NCI-H2227 (cell line): ENCODE measurements at regions not wholly inside any gene's neighbourhood (a gene's known extent, or its start where the extent isn't known, plus 50 kb on each side); places are given as distances from the start of the nearest gene placed in this dataset.
A peak's percentile ranks its signal among the peaks of the same experiment; 100 is the strongest.
"Not testable (repeated sequence)": the region's sequence is repeated elsewhere in the genome, so short reads cannot be mapped to it uniquely, and the experiment has no call there.

ENCODE experiments used
- DNase-seq: peaks from one replicate; lab custom pipeline; 2025; ENCODE audit not compliant: unreplicated experiment; lab: John Stamatoyannopoulos, UW

DNA sequence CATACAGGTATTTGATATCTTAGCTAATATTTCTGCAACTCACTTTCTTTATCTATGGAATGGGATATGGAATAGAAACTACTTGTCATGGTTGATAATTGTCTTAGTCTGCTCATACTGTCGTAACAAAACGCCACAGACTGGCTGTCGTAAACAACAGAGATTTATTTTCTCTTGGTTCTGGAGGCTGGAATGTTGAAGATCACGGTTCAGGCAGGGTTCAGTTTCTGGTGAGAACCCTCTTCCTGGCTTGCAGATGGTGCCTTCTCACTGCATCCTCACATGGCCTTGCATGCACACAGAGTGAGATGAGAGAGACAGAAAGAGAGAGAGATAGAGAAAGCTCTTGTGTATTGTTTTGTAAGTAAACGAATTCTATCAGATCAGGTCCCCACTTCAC is 332.7 kb upstream of the MAGI2 start:
- peak; percentile 12 for DNase-seq

DNA sequence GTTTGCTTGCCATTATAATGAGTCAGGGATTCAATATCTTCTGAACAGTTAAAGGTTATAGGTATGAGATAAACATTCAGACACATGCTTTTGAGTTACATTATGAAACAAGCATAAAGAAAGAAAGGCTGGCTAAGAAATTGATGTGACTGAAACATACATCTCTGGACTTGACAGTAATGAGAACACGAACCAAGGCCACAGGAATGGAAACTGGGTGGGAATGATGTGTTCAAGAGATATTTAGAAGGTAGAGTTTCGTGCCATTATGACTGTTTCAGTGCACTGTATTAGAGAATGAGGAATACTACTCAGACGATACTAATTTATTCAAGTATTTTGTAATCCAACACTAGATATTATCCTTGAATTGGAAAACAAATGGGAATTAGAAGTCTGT is 332.1 kb upstream of the MAGI2 start:
- DNase-seq, result peak; percentile 23

DNA sequence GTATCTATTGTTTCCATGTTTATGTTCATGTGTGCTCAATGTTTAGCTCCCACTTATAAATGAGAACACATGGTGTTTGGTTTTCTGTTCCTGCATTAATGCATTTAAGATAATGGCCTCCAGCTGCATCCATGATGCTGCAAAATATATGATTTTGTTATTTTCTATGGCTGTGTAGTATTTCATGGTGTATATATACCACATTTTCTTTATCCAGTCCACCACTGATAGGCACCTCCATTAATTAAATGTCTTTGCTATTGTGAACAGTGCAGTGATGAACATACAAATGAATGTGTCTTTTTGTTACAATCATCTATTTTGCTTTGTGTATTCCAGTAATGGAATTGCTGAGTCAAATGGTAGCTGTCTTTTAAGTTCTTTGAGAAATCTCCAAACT is 329.4 kb upstream of the MAGI2 start:
- DNase-seq, result no peak

DNA sequence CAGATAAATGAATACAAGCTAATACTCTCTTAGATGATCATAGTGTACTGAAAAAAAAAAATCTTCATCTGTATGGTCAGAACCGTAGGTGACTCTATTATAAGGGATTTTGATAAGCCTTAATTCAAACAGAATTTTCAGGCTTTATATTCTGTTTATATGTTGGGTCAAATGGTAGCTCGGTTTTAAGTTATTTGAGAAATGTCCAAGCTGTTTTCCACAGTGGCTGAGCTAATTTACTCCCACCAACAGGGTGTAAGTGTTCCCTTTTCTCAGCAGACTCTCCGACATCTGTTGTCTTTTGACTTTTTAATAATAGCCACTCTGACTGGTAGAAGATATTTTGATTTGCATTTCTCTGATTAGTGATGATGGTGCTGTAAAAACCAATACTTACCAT is 328.8 kb upstream of the MAGI2 start:
- no peak for DNase-seq

DNA sequence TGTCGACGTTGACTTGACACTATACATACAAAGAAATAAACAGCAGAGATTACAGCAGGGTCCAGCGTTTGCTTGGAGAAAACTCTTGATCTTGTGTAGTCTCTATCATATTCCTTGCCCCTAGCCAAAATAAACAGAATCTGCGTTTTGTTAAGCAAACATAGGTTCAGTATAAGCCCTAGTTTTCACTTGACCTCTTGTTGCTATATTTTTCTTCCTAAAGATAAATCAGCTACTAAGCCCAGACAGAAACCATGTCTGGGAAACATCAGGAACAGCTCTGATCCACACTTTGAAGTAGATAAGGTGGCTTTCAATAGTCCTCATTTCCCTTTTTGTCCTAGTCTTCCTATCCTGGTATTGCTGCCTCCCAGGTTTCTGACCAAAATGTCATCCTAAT is 328.2 kb upstream of the MAGI2 start:
- no peak for DNase-seq

DNA sequence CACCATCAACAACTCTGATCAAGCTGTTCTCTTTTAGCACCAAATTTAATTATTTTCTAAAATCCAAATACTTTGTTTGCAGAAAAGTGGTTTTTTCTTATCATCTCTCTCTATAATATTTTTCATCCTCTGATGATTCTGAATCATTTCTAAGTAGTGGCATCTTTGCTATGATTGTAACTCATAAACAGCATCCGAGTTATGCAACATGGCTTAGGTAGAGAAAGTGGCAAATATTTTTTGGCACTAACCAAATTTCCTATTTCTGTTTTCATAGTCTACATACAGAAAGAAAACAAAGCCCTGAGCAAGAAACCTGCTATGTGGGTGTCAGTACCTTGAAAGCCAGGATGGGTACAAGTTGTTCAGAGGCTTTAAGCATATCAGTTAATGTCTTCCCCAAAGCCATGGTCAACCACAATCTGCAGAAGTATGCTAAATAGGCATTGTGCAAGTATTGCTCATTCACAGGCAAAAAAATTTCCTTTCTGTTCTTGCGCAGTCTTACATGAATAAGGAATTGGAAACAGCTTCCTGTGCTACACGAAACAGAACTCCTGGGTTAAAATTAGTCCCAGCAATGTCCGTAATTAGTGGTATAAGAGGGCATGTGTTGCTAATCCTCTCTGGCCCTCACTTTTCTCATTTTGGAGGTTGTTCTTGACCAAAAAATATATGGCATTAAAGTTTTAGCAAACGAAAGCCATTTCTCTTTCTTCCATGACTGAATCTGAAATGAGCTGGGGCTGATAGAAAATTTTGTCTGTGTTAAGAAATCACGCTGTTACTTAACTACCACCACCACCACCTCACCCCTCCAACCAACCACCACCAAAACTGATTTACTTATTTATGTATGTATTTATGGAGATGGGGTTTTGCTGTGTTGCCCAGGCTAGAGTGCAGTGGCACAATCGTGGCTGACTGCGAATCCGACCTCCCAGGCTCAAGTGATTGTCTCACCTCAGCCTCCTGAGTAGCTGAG is 325.6 kb upstream of the MAGI2 start:
- no peak for DNase-seq

DNA sequence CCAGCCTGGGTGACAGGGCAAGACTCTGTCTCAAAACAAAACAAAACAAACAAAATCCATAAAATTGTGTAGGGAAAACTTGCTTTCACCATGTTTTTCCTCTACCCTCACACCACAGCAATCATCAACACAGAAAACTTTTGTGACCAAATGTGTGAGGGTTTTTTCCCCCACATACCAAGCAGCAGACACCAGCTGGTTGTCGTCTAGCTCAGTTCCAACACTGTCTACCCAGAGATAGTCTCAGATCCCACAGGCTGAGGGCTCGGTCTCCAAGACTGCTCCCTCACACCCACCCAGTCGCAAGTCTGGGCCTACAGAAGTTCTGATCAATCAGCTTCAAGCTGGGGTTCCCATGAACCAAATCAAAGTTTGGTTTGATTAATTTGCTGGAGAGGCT is 322.4 kb upstream of the MAGI2 start:
- DNase-seq, result no peak

DNA sequence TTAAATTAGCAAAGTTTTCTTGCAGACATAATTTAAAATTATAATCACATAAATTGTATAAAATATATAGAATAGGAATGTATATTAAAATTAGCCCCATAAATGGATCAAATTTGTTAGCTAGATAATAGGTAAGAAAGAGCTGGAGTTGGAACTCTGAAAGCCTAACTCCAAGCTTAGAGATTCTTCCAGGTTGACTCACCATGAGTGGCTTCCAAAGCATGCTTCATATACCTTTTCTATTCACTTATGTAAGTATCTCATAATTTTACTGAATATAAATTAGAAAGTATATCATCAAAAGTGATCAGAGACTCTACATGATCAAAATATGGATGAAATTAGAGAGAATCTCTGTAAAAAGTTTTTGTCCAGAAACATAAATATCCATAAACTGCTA is 320.7 kb upstream of the MAGI2 start:
- DNase-seq, result no peak

DNA sequence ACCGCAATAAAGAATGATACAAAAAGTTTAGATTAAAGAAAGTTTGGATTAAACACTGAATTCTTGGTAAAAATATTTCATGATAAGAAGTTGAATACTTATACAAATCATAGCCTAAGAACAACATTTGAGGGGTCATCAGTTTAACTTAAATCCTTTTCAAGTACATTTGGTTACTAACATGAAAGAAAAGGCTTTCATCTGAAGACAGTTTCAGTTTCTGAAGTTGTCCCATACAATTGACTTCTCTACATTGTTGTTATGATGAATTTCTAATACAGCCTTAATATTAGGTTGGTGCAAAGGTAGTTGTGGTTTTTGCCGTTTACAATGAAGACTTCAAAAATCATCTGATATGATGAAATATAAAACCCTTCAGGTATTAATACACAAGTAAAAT is 317.5 kb upstream of the MAGI2 start:
- no peak for DNase-seq

DNA sequence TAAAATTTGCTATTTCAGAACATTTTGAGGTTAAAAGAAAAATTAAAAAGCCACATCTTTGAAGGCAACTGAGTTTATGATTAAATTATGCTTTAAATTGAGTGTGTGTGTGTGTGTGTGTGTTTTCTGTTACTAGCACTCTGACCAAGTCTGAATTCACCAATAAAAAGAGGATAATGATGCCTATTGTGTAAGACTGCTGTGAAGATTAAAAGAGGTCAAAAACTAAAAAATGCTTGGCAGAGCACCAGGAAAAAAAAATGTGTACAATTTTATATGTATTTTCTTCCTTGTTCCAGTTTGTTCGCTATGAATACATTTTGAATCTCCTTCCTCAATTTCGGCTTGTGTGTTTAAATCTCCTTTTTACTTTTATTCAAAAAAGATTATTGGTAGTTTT is 316.6 kb upstream of the MAGI2 start:
- peak; percentile 78 for DNase-seq

DNA sequence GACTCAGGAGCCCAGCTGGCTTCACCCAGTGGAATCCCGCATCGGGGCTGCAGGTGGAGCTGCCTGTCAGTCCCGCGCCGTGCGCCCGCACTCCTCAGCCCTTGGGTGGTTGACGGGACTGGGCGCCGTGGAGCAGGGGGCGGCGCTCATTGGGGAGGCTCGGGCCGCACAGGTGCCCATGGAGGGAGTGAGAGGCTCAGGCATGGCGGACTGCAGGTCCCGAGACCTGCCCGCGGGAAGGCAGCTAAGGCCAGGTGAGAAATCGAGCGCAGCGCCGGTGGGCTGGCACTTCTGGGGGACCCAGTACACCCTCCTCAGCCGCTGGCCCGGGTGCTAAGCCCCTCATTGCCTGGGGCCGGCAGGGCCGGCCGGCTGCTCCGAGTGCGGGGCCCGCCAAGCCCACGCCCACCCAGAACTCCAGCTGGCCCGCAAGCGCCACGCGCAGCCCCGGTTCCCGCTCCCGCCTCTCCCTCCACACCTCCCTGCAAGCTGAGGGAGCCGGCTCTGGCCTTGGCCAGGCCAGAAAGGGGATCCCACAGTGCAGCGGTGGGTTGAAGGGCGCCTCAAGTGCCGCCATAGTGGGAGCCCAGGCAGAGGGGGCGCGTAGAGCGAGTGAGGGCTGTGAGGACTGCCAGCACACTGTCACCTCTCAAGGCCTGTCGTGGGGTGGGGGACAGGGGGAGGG is 314.6 kb upstream of the MAGI2 start:
- DNase-seq, result peak; percentile 28

DNA sequence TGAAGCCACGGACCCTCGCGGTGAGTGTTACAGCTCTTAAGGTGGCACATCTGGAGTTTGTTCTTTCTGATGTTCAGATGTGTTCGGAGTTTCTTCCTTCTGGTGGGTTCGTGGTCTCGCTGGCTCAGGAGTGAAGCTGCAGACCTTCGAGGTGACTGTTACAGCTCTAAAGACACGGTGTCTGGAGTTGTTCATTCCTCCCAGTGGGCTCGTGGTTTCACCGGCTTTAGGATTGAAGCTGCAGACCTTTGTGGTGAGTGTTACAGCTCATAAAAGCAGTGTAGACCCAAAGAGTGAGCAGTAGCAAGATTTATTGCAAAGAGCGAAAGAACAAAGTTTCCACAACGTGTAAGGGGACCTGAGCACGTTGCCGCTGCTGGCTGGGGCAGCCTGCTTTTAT is 313.7 kb upstream of the MAGI2 start:
- DNase-seq, result not testable (repeated sequence)

DNA sequence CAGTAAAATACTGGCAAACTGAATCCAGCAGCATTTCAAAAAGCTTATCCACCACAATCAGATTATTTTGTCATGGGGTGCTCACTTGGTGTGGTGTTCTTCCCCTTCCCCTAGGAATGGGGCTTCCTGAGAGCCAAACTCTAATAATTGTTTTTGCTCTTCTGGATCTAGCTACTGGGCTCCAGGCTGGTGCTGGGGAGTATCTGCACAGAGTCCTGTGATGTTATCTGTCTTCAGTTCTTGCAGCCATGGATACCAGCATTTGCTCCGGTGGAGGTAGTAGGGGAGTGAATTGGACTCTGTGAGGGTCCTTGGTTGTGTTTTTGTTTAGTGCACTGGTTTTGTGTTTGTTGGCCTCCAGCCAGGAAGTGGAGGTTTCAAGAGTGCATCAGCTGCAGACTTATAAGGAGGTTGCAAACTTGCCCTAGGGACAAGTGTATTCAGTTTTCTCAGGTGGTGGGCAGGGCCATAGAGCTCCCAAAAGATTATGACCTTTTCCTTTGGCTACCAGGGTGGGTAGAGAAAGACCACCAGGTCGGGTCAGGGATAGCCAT is 308.5 kb upstream of the MAGI2 start:
- DNase-seq, result no peak

DNA sequence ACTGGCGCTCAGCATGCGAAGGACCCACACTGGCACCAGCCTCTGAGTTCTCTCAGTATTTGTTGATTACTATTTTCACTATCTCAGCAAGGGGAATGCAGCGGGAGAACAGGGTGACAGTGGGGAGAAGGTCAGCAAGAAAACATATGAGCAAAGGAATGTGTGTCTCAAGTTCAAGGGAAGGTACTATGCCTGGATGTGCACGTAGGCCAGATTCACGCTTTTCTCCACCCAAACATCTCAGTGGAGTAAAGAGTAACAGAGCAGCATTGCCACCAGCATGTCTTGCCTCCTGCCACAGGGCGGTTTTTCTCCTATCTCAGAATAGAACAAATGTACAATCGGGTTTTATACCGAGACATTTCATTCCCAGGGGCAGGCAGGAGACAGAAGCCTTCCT is 297.5 kb upstream of the MAGI2 start:
- DNase-seq, result not testable (repeated sequence)

DNA sequence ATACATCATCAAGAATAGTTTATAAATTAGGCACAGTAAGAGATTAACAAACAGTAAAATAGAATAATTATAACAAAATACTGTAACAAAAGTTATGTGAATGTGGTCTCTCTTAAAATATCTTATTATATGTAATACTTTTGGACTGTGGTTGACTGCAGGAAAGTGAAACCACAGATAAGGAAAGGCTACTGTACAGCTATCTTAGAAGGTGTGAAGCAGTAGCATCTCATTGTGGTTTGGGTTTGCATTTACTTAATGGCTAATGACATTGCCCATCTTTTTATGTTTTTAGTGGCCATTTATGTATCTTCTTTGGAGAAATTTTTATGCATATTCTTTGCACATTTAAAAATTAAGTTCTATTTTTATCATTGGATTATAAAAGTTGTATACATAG is 296.4 kb upstream of the MAGI2 start:
- DNase-seq, result no peak

DNA sequence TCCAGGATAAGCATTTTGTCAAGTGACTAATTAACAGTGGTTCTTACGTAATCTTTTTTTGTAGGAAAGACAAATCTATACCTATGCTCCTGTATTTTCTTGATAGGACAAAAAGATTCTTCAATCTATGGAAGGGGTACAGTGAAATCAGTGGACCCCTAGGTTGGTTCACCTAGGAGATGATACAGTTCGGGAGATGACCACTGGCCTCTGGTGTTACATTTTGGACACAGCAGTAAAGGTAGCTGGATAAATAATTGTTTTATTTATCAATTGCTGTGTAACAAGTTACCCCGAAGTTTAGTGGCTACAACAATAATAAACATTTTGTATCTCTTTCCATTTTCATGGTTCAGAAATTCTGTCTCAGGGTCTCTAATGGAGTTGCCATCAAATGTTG is 288.2 kb upstream of the MAGI2 start:
- DNase-seq, result no peak

DNA sequence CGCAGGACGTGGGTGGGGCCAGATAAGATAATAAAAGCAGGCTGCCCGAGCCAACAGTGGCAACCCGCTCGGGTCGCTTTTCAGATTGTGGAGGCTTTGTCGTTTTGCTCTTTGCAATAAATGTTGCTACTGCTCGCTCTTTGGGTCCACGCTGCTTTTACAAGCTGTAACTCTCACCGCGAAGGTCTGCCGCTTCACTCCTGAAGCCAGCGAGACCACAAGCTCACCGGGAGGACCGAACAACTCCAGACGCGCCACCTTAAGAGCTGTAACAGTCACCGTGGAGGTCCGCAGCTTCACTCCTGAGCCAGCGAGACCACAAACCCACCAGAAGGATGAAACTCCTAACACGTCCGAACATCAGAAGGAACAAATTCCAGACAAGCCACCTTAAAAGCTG is 286.6 kb upstream of the MAGI2 start:
- no peak for DNase-seq

DNA sequence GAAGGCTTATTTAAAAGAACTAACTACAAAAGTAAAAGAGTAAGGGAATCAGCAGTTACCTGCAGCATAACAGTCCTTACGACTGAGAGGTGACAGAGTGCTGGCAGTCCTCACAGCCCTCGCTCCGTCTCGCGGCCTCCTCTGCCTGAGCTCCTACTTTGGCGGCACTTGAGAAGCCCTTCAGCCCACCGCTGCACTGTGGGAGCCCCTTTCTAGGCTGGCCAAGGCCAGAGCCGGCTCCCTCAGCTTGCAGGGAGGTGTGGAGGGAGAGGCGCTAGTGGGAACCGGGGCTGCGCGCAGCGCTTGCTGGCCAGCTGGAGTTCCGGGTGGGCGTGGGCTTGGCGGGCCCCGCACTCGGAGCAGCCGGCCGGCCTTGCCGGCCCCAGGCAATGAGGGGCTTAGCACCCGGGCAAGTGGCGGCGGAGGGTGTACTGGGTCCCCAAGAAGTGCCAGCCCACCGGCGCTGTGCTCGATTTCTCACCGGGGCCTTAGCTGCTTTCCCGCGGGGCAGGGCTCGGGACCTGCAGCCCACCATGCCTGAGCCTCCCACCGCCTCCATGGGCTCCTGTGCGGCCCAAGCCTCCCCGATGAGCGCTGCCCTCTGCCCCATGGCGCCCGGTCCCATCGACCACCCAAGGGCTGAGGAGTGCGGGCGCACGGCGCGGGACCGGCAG is 285.7 kb upstream of the MAGI2 start:
- not testable (repeated sequence) for DNase-seq

DNA sequence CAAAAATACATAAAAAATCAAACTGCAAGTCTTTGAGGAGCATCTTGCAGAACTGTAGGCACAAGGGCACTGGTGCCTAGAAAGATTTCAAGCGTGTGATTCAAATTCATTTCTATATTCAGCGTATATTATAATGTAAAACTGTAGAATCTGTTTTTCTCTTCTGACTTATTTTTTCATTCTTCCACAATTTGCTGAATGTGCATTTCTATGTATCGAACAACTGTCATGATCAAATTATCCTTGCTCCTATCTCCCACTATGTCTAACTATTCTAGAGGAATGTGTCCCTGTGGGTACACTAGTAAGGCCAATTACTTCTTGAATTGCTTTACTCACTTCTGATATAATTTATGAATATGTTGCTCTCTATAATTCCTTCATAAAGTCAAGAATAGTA is 283.0 kb upstream of the MAGI2 start:
- no peak for DNase-seq

DNA sequence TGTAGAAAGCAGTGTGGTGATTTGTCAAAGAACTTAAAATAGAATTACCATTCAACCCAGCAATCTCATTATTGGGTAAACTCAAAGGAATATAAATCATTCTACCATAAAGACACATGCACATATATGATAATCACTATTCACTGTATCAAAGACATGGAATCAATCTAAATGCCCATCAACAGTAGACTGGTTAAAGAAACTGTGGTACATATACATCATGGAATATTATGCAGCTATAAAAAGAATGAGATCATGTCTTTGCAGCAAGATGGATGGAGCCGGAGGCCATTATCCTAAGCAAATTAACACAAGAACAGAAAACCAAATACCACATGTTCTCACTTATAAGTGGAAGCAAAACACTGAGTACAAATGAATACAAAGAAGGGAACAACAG is 281.5 kb upstream of the MAGI2 start:
- DNase-seq, result no peak

DNA sequence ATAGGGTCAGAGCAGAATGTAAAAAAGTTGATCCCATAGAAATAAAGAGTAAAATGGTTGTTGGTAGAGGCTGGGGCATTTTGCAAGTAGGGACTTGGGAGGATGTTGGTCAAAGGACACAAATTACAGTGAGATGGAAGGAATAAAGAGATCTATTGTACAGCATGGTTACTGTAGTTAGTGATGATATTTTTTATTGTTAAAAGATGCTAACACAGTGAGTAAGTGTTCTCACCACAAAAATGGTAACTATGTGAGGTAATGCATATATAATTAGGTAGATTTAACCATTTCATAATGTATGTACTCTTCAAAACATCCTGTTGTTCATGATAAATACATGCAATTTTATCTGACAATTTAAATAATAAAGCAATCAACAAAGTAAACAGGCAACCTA is 280.7 kb upstream of the MAGI2 start:
- no peak for DNase-seq

DNA sequence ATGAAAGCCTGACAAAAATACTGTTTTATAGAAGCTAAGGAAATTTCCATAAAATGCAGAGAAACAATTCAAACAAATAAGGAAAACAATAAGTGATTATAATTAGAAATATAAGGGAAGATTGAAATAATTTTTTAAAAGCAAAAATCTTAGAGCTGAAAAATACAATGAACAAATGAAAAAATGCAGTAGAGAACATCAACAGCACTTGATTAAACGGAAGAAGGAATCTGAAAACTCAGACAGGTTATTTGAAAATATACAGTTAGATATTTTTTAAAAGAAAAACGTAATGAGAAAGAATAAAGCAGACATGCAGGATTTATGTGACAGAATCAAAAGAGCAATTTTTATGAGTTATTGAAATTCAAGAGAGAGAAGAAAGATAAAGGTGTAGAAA is 279.1 kb upstream of the MAGI2 start:
- no peak for DNase-seq
